Gastroesophageal sphincter (tissue), 4 donors: ENCODE measurements at regions not wholly inside any gene's neighbourhood (a gene's known extent, or its start where the extent isn't known, plus 50 kb on each side); places are given as distances from the start of the nearest gene placed in this dataset.

Experiments used
- ATAC-seq: fragments of 150-250 bp; one replicate; pipeline ENCODE4 v1.9.1; 2016; ENCODE audit warnings: mild to moderate bottlenecking, moderate library complexity
- H3K27ac ChIP-seq, 4 donors: fragments of 200-600 bp; sonication (generic) in 3 of 4; 1 replicate in 3 of 4; 2 replicates in 1 of 4; pipeline ENCODE4 v1.5.1; 2016 to 2019
- H3K27me3 ChIP-seq: fragments of 200-600 bp; sonication (generic); one replicate; pipeline ENCODE4 v1.5.1; 2019
- H3K36me3 ChIP-seq, 2 donors: fragments of 200-600 bp; sonication (generic); one replicate each; pipeline ENCODE4 v1.5.1; 2019; ENCODE audit warnings: control low read depth in 1 of 2
- H3K4me1 ChIP-seq, 3 donors: fragments of 200-600 bp; sonication (generic); 1 replicate in 2 of 3; 2 replicates in 1 of 3; pipeline ENCODE4 v1.5.1; 2016 to 2019; ENCODE audit warnings: control low read depth in 2 of 3
- H3K4me3 ChIP-seq, 2 donors: fragments of 200-600 bp; sonication (generic); one replicate each; pipeline ENCODE4 v1.5.1; 2019; ENCODE audit warnings: mild to moderate bottlenecking in 1 of 2, moderate library complexity in 1 of 2
- H3K9me3 ChIP-seq, 3 donors: fragments of 200-600 bp; sonication (generic); one replicate each; pipeline ENCODE4 v1.5.1; 2017 to 2019; ENCODE audit warnings: control low read depth in 2 of 3
- CTCF ChIP-seq, 4 experiments: fragments of 200-600 bp in 2 of 4; fragments of 450-650 bp in 2 of 4; sonication (generic) in 1 of 4; IDR thresholded peaks; one replicate each; pipeline ENCODE4 v1.5.1; 2017 to 2019; ENCODE audit warnings: antibody characterized with exemption in 4 of 4, mild to moderate bottlenecking in 2 of 4, moderate library complexity in 2 of 4
- EP300 ChIP-seq: sonication (generic); formaldehyde crosslinking; IDR thresholded peaks from one replicate; pipeline ENCODE4 v1.6.1; 2017; ENCODE audit warnings: antibody characterized with exemption, mild to moderate bottlenecking
- POLR2A ChIP-seq, 2 donors: fragments of 450-650 bp; IDR thresholded peaks; one replicate each; pipeline ENCODE4 v1.6.1; 2017; ENCODE audit warnings: antibody characterized with exemption in 2 of 2, mild to moderate bottlenecking in 2 of 2, moderate library complexity in 1 of 2
- POLR2AphosphoS5 ChIP-seq: sonication (generic); formaldehyde crosslinking; IDR thresholded peaks from one replicate; pipeline ENCODE4 v1.6.1; 2017; ENCODE audit warnings: antibody characterized with exemption
- WGBS, 2 donors: methylation state at CpG; one replicate each; pipeline ENCODE4 v1.1.5; 2018; ENCODE audit warnings: low coverage in 1 of 2; 5-methylcytosine and 5-hydroxymethylcytosine counted together

DNA sequence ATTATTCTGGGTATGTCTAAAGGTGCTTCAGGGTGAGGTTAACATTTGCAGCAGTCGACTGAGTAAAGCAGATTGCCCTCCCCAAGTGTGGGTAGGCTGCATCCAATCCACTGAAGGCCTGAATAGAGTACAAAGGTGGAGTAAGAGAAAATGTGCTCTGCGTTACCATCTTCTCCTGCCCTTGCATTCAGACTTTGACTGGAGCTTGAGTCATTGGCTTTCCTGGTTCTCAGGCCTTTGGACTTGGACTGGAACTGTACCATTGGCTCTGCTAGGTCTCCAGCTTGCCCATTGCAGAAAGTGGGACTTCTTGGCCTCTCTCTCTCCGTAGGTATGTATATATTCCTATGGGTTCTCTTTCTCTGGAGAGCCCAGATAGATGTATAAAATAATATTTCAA lies 120.9 kb upstream of the CNTLN start:
- H3K27me3 ChIP-seq = no peaks in the 10 kb centered on the region
- no peak for TF ChIP-seq POLR2AphosphoS5
- no peak for TF ChIP-seq EP300
- H3K36me3 ChIP-seq = no peaks in the 10 kb centered on the region
- H3K9me3 ChIP-seq = no peaks in the 10 kb centered on the region
- ATAC-seq = no peak
- WGBS, 2 donors = 90 to 96% methylated on average over 2 to 3 of the region's 3 CpGs
- peaks cover 0 to 14% (median 0%) of the 10 kb centered on the region in 3 donors for H3K4me1 ChIP-seq
- no peak overlapping the region for H3K27ac ChIP-seq
- no peak overlapping the region for H3K4me3 ChIP-seq

DNA sequence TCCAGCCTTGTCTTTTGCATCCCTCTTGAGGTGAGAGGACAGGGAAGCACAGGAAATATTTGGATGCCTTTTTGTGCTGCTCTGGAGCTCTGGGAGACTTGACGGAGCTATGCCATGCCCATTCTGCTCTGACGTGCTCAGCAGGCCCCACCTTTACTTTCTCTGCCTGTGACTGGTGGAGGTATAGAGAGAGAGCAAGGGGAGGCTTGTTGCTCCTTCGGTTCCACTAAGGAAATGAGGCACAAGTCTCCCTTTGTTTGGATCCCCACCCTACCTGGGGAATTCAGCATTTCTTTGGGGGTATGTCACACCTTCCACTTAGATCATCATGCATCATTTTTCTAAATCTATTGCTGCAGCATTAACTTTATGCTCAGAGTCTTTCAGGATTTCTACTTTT lies 121.8 kb upstream of the CNTLN start:
- H3K27ac ChIP-seq = no peak overlapping the region
- TF ChIP-seq POLR2A (IDR thresholded peaks at IDR 0.05) (no peak), POLR2AphosphoS5 (no peak), EP300 (no peak), CTCF (IDR thresholded peaks at IDR 0.05) (no peak)
- ATAC-seq = no peak
- peaks cover 0 to 5% (median 0%) of the 10 kb centered on the region in 3 donors for H3K4me1 ChIP-seq
- H3K36me3 ChIP-seq = no peaks in the 10 kb centered on the region
- no peak overlapping the region for H3K4me3 ChIP-seq
- WGBS, 2 donors = 60 to 82% methylated on average over 2 to 3 of the region's 3 CpGs
- H3K27me3 ChIP-seq = no peaks in the 10 kb centered on the region
- no peaks in the 10 kb centered on the region for H3K9me3 ChIP-seq

GRCh38 chr9:17011880-17012279 lies 123.0 kb upstream of the CNTLN start:
- Histone ChIP-seq H3K36me3 (no peaks in the 10 kb centered on the region), H3K27me3 (no peaks in the 10 kb centered on the region), H3K9me3 (no peaks in the 10 kb centered on the region), H3K4me3 (no peak overlapping the region), H3K27ac (no peak overlapping the region), H3K4me1 (no peaks in the 10 kb centered on the region)
- no peak for TF ChIP-seq POLR2A (IDR thresholded peaks at IDR 0.05)
- no peak for TF ChIP-seq POLR2AphosphoS5
- no peak for TF ChIP-seq CTCF (IDR thresholded peaks at IDR 0.05)
- TF ChIP-seq EP300 = no peak
- ATAC-seq = no peak

GRCh38 chr9:17009071-17009470 lies 125.8 kb upstream of the CNTLN start:
- H3K4me1 ChIP-seq = peaks cover 0 to 15% (median 4%) of the 10 kb centered on the region in 3 donors
- no peak for ATAC-seq
- no peak overlapping the region for H3K4me3 ChIP-seq
- no peaks in the 10 kb centered on the region for H3K36me3 ChIP-seq
- H3K27ac ChIP-seq = no peak overlapping the region
- H3K27me3 ChIP-seq = no peaks in the 10 kb centered on the region
- TF ChIP-seq POLR2AphosphoS5 (no peak), EP300 (no peak), POLR2A (IDR thresholded peaks at IDR 0.05) (no peak), CTCF (IDR thresholded peaks at IDR 0.05) (no peak)
- no peaks in the 10 kb centered on the region for H3K9me3 ChIP-seq
- WGBS, 2 donors = 83 to 95% methylated on average over 2 of the region's 2 CpGs

DNA sequence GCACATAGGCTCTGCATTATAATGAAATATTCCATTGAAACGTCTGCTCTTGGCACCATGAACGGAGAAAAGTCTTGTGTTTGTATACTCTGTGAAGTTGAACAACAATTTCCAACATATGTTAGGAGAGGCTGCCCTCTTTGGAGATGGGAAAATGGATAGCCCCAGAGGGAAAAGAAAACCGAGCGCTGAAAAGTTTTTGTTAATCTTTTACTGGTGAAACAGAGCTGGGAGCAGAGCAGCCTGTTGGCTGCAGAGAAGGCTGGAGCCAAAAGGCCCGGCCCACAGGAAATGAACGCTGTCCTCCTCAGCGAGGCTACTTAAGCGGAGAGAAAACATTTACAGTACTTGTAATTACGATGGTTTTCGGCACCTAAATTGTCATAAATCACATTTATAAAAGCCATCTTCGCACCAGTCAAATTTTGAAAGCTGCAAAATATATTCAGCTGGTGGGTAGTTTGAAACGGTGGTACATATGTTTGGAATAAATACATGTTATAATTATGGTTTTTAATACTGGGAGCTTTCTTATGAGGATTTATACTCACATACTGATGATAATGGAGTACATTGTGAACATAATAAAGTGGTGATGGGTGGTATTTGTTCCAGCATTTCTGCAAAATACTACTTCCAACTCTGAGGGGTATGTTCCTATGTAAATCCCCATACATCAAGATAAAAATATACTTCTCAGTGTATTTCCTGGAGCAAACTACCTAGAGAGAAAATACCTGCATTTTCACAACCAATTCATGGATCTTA lies 129.6 kb upstream of the CNTLN start:
- 3% methylated on average over 12 of the region's 12 CpGs for WGBS, 2 donors
- no peaks in the 10 kb centered on the region for H3K9me3 ChIP-seq
- peak overlapping the region; percentile 53 to 72 (median 61) for H3K27ac ChIP-seq
- H3K4me3 ChIP-seq = peak overlapping the region; percentile 17 to 22
- ATAC-seq = peak; percentile 72
- TF ChIP-seq POLR2A (IDR thresholded peaks at IDR 0.05) (no peak), EP300 (no peak), CTCF (IDR thresholded peaks at IDR 0.05) (no peak), POLR2AphosphoS5 (no peak)
- H3K36me3 ChIP-seq = no peaks in the 10 kb centered on the region
- no peaks in the 10 kb centered on the region for H3K27me3 ChIP-seq
- peaks cover 0 to 18% (median 4%) of the 10 kb centered on the region in 3 donors for H3K4me1 ChIP-seq
